Activated T-cell treated with anti-CD3 and anti-CD28 coated beads for 4 hours (primary cell): ENCODE measurements at regions not wholly inside any gene's neighbourhood (a gene's known extent, or its start where the extent isn't known, plus 50 kb on each side); places are given as distances from the start of the nearest gene placed in this dataset.
"Not testable (repeated sequence)": the region's sequence is repeated elsewhere in the genome, so short reads cannot be mapped to it uniquely, and the experiment has no call there.

ENCODE experiments used
- DNase-seq: peaks from one replicate; pipeline ENCODE4 v3.0.0-alpha.2; 2020

- DNase-seq: no peak
Measured at GRCh38 chr13:85597790-85598500, 201.3 kb downstream of the SLITRK6 start.

GRCh38 chr13:85592211-85592610, 207.0 kb downstream of the SLITRK6 start:
- DNase-seq: no peak

- DNase-seq: no peak
Measured at GRCh38 chr13:85590231-85590931, 208.8 kb downstream of the SLITRK6 start.

GRCh38 chr13:85589021-85589420, 210.2 kb downstream of the SLITRK6 start:
- DNase-seq: no peak

GRCh38 chr13:85588359-85588758, 210.9 kb downstream of the SLITRK6 start:
- DNase-seq: no peak

GRCh38 chr13:85586856-85587255, 212.4 kb downstream of the SLITRK6 start:
- no peak for DNase-seq

GRCh38 chr13:85586422-85586831, 212.8 kb downstream of the SLITRK6 start:
- no peak for DNase-seq

- no peak for DNase-seq
Measured at GRCh38 chr13:85582890-85583289, 216.3 kb downstream of the SLITRK6 start.

GRCh38 chr13:85575110-85575509, 224.1 kb downstream of the SLITRK6 start:
- no peak for DNase-seq

GRCh38 chr13:85567909-85568308, 231.3 kb downstream of the SLITRK6 start:
- DNase-seq: no peak

- DNase-seq: no peak
Measured at GRCh38 chr13:85565652-85566051, 233.6 kb downstream of the SLITRK6 start.

GRCh38 chr13:85564598-85564997, 234.6 kb downstream of the SLITRK6 start:
- no peak for DNase-seq

GRCh38 chr13:85562282-85562681, 236.9 kb downstream of the SLITRK6 start:
- DNase-seq: no peak

GRCh38 chr13:85557691-85558467, 241.3 kb downstream of the SLITRK6 start:
- DNase-seq: no peak

- DNase-seq: no peak
Measured at GRCh38 chr13:85551012-85551411, 248.2 kb downstream of the SLITRK6 start.

GRCh38 chr13:85549819-85550218, 249.4 kb downstream of the SLITRK6 start:
- DNase-seq: no peak

GRCh38 chr13:85548845-85549244, 250.4 kb downstream of the SLITRK6 start:
- DNase-seq: not testable (repeated sequence)

- DNase-seq: no peak
Measured at GRCh38 chr13:85545771-85546170, 253.4 kb downstream of the SLITRK6 start.

GRCh38 chr13:85544756-85545155, 254.5 kb downstream of the SLITRK6 start:
- DNase-seq: no peak

- no peak for DNase-seq
Measured at GRCh38 chr13:85543144-85543543, 256.1 kb downstream of the SLITRK6 start.

- no peak for DNase-seq
Measured at GRCh38 chr13:85541476-85541875, 257.7 kb downstream of the SLITRK6 start.

- DNase-seq: no peak
Measured at GRCh38 chr13:85538957-85539356, 260.3 kb downstream of the SLITRK6 start.

GRCh38 chr13:85537601-85538000, 261.6 kb downstream of the SLITRK6 start:
- no peak for DNase-seq

GRCh38 chr13:85536706-85537105, 262.5 kb downstream of the SLITRK6 start:
- DNase-seq: no peak
